ENCODE measurements at regions not wholly inside any gene's neighbourhood (a gene's known extent, or its start where the extent isn't known, plus 50 kb on each side); places are given as distances from the start of the nearest gene placed in this dataset.

- Histone ChIP-seq H2BK5ac (ENCODE audit: low read depth, low read length, poor library complexity) (no peak overlapping the region), H2AFZ (ENCODE audit: insufficient read depth, low read length, poor library complexity) (no peak overlapping the region), H3K79me2 (ENCODE audit: control insufficient read depth, insufficient read depth, low read length, poor library complexity) (no peaks in the 10 kb centered on the region)
These were observed 116.1 kb downstream of the OR13A1 start for GRCh38 chr10:45199205-45199740.

GRCh38 chr10:45201271-45201670, 114.1 kb downstream of the OR13A1 start:
- Histone ChIP-seq H4K8ac (ENCODE audit: low read depth, low read length) (no peak overlapping the region), H3K9ac (ENCODE audit: low read length) (no peak overlapping the region), H3K23ac (ENCODE audit: low read length) (no peak overlapping the region), H3K27me3 (ENCODE audit: insufficient read depth, low read length) (no peaks in the 10 kb centered on the region), H2AFZ (ENCODE audit: insufficient read depth, low read length, poor library complexity) (no peak overlapping the region), H3K14ac (ENCODE audit: low read length) (no peak overlapping the region), H2BK120ac (ENCODE audit: insufficient read depth, low read length, poor library complexity) (no peak overlapping the region), H3K79me1 (ENCODE audit: low read length) (no peaks in the 10 kb centered on the region), H3K79me2 (ENCODE audit: control insufficient read depth, insufficient read depth, low read length, poor library complexity) (no peaks in the 10 kb centered on the region), H3K9me3 (ENCODE audit: insufficient read depth, low read depth, low read length) (no peaks in the 10 kb centered on the region), H3K18ac (ENCODE audit: low read length) (no peak overlapping the region), H4K12ac (ENCODE audit: low read depth, low read length) (no peak overlapping the region), H3K36me3 (ENCODE audit: control insufficient read depth in 1 of 2, insufficient read depth in 2 of 2, low read length in 2 of 2) (no peaks in the 10 kb centered on the region), H4K91ac (ENCODE audit: low read depth, low read length) (no peak overlapping the region), H2BK12ac (ENCODE audit: low read length) (no peak overlapping the region), H3K27ac (ENCODE audit: low read depth, low read length) (no peak overlapping the region), H3K4me1 (ENCODE audit: control insufficient read depth in 1 of 2, insufficient read depth in 2 of 2, low read length in 2 of 2) (no peaks in the 10 kb centered on the region), H2AK5ac (ENCODE audit: low read length) (no peak overlapping the region), H3K4me2 (ENCODE audit: low read length) (no peak overlapping the region), H2BK5ac (ENCODE audit: low read depth, low read length, poor library complexity) (no peak overlapping the region), H3K4me3 (ENCODE audit: low read depth, low read length) (no peak overlapping the region), H3K4ac (ENCODE audit: low read depth, low read length) (no peak overlapping the region)
- DNase-seq, result no peak
- WGBS (ENCODE audit: extremely low coverage, insufficient coverage, insufficient read length), result no CpG with 5 or more reads among the region's 6 CpGs

More at GRCh38 chr10:45199205-45199740, 116.1 kb downstream of the OR13A1 start:
- H3K9me3 ChIP-seq (ENCODE audit: insufficient read depth, low read depth, low read length), result no peaks in the 10 kb centered on the region
- no peak overlapping the region for H4K91ac ChIP-seq (ENCODE audit: low read depth, low read length)
- H4K12ac ChIP-seq (ENCODE audit: low read depth, low read length), result no peak overlapping the region
- WGBS (ENCODE audit: extremely low coverage, insufficient coverage, insufficient read length), result no CpG with 5 or more reads among the region's 28 CpGs
- no peak overlapping the region for H3K4me3 ChIP-seq (ENCODE audit: low read depth, low read length)
- no peak overlapping the region for H3K27ac ChIP-seq (ENCODE audit: low read depth, low read length)
- H3K27me3 ChIP-seq (ENCODE audit: insufficient read depth, low read length), result no peaks in the 10 kb centered on the region
- H3K14ac ChIP-seq (ENCODE audit: low read length), result no peak overlapping the region
- H4K8ac ChIP-seq (ENCODE audit: low read depth, low read length), result no peak overlapping the region
- H3K4ac ChIP-seq (ENCODE audit: low read depth, low read length), result no peak overlapping the region
- DNase-seq, result no peak
- H3K36me3 ChIP-seq (ENCODE audit: control insufficient read depth in 1 of 2, insufficient read depth in 2 of 2, low read length in 2 of 2), result no peaks in the 10 kb centered on the region
- no peaks in the 10 kb centered on the region for H3K79me1 ChIP-seq (ENCODE audit: low read length)
- H3K23ac ChIP-seq (ENCODE audit: low read length), result no peak overlapping the region
- H3K9ac ChIP-seq (ENCODE audit: low read length), result no peak overlapping the region
- no peak overlapping the region for H3K18ac ChIP-seq (ENCODE audit: low read length)
- H2AK5ac ChIP-seq (ENCODE audit: low read length), result no peak overlapping the region
- H3K4me1 ChIP-seq (ENCODE audit: control insufficient read depth in 1 of 2, insufficient read depth in 2 of 2, low read length in 2 of 2), result no peaks in the 10 kb centered on the region
- no peak overlapping the region for H3K4me2 ChIP-seq (ENCODE audit: low read length)
- no peak overlapping the region for H2BK12ac ChIP-seq (ENCODE audit: low read length)
- no peak overlapping the region for H2BK120ac ChIP-seq (ENCODE audit: insufficient read depth, low read length, poor library complexity)

- Histone ChIP-seq H2BK120ac (ENCODE audit: insufficient read depth, low read length, poor library complexity) (no peak overlapping the region), H3K4ac (ENCODE audit: low read depth, low read length) (no peak overlapping the region), H3K14ac (ENCODE audit: low read length) (no peak overlapping the region), H3K27ac (ENCODE audit: low read depth, low read length) (no peak overlapping the region), H4K91ac (ENCODE audit: low read depth, low read length) (no peak overlapping the region), H2BK12ac (ENCODE audit: low read length) (no peak overlapping the region), H2AFZ (ENCODE audit: insufficient read depth, low read length, poor library complexity) (no peak overlapping the region), H3K27me3 (ENCODE audit: insufficient read depth, low read length) (no peaks in the 10 kb centered on the region), H2AK5ac (ENCODE audit: low read length) (no peak overlapping the region), H4K12ac (ENCODE audit: low read depth, low read length) (no peak overlapping the region), H3K36me3 (ENCODE audit: control insufficient read depth in 1 of 2, insufficient read depth in 2 of 2, low read length in 2 of 2) (no peaks in the 10 kb centered on the region), H2BK5ac (ENCODE audit: low read depth, low read length, poor library complexity) (no peak overlapping the region), H3K4me3 (ENCODE audit: low read depth, low read length) (no peak overlapping the region), H3K18ac (ENCODE audit: low read length) (no peak overlapping the region), H3K4me1 (ENCODE audit: control insufficient read depth in 1 of 2, insufficient read depth in 2 of 2, low read length in 2 of 2) (no peaks in the 10 kb centered on the region), H3K79me1 (ENCODE audit: low read length) (no peaks in the 10 kb centered on the region), H3K23ac (ENCODE audit: low read length) (no peak overlapping the region), H3K9ac (ENCODE audit: low read length) (no peak overlapping the region), H4K8ac (ENCODE audit: low read depth, low read length) (no peak overlapping the region), H3K9me3 (ENCODE audit: insufficient read depth, low read depth, low read length) (no peaks in the 10 kb centered on the region), H3K4me2 (ENCODE audit: low read length) (no peak overlapping the region), H3K79me2 (ENCODE audit: control insufficient read depth, insufficient read depth, low read length, poor library complexity) (no peaks in the 10 kb centered on the region)
- no CpG with 5 or more reads among the region's 4 CpGs for WGBS (ENCODE audit: extremely low coverage, insufficient coverage, insufficient read length)
- no peak for DNase-seq
These were observed 113.2 kb downstream of the OR13A1 start for GRCh38 chr10:45202242-45202641.

DNA sequence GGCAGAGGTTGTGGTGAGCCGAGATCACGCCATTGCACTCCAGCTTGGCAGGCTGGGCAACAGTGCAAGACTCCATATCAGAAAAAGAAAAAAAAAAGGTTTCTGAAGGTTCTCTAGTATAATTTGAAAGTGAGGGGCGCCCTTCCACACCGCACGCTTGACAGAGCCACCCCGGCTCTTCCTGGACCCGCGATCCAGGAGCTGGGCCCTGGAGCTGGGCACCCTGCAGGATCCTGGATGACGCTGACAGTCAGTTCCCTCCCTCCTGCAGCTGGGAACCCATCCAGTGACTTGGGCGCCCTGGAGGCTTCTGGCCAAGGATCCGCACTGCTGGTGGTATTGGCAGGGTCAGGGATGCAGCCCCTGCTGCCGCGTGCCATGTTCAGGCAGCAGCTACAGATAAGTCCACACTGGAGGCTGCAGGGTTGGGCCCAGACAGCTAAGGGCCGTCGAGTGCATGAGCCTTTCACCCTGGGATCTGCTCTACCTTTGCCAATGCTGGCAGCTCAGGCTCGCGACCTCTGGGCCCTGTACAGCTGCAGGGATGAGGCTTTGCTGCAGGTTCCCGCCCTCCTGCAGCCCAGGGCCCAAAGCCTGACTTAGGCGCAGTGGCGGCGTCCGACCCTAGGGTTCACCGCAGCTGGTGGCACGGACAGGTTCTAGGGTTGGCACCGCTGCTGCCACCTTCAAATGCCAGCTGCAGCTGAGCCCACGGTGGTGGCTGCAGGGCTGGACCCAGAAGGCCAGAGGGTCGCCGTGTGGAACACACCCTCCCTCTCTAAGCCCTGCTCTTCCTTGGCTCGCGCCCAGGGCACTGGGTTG, 110.2 kb downstream of the OR13A1 start:
- Histone ChIP-seq H3K4me2 (ENCODE audit: low read length) (no peak overlapping the region), H3K79me1 (ENCODE audit: low read length) (no peaks in the 10 kb centered on the region), H2BK120ac (ENCODE audit: insufficient read depth, low read length, poor library complexity) (no peak overlapping the region), H4K91ac (ENCODE audit: low read depth, low read length) (no peak overlapping the region), H2AFZ (ENCODE audit: insufficient read depth, low read length, poor library complexity) (no peak overlapping the region), H2BK12ac (ENCODE audit: low read length) (no peak overlapping the region), H3K9me3 (ENCODE audit: insufficient read depth, low read depth, low read length) (no peaks in the 10 kb centered on the region), H3K4me1 (ENCODE audit: control insufficient read depth in 1 of 2, insufficient read depth in 2 of 2, low read length in 2 of 2) (no peaks in the 10 kb centered on the region), H3K36me3 (ENCODE audit: control insufficient read depth in 1 of 2, insufficient read depth in 2 of 2, low read length in 2 of 2) (no peaks in the 10 kb centered on the region), H2BK5ac (ENCODE audit: low read depth, low read length, poor library complexity) (no peak overlapping the region), H3K18ac (ENCODE audit: low read length) (no peak overlapping the region), H3K4me3 (ENCODE audit: low read depth, low read length) (no peak overlapping the region), H3K23ac (ENCODE audit: low read length) (no peak overlapping the region), H2AK5ac (ENCODE audit: low read length) (no peak overlapping the region), H4K12ac (ENCODE audit: low read depth, low read length) (no peak overlapping the region), H3K79me2 (ENCODE audit: control insufficient read depth, insufficient read depth, low read length, poor library complexity) (no peaks in the 10 kb centered on the region), H3K27me3 (ENCODE audit: insufficient read depth, low read length) (no peaks in the 10 kb centered on the region), H4K8ac (ENCODE audit: low read depth, low read length) (no peak overlapping the region), H3K9ac (ENCODE audit: low read length) (no peak overlapping the region), H3K4ac (ENCODE audit: low read depth, low read length) (no peak overlapping the region), H3K27ac (ENCODE audit: low read depth, low read length) (no peak overlapping the region), H3K14ac (ENCODE audit: low read length) (no peak overlapping the region)
- DNase-seq, result no peak
- no CpG with 5 or more reads among the region's 30 CpGs for WGBS (ENCODE audit: extremely low coverage, insufficient coverage, insufficient read length)
